ENCODE measurements at regions not wholly inside any gene's neighbourhood (a gene's known extent, or its start where the extent isn't known, plus 50 kb on each side); places are given as distances from the start of the nearest gene placed in this dataset.
A peak's percentile ranks its signal among the peaks of the same experiment; 100 is the strongest.

- Histone ChIP-seq H3K27ac (ENCODE audit: low read depth in 2 of 2, low read length in 2 of 2) (no peak overlapping the region), H3K9ac (ENCODE audit: low read length in 3 of 3) (no peak overlapping the region), H3K4me3 (ENCODE audit: low read length in 3 of 3) (no peak overlapping the region), H3K4me1 (ENCODE audit: control insufficient read depth in 2 of 3, insufficient read depth in 2 of 3, low read depth in 1 of 3, low read length in 3 of 3) (no peaks in the 10 kb centered on the region), H3K36me3 (ENCODE audit: control insufficient read depth in 2 of 3, insufficient read depth in 3 of 3, low read length in 3 of 3) (no peaks in the 10 kb centered on the region), H3K27me3 (ENCODE audit: control insufficient read depth, insufficient read depth, low read length) (no peaks in the 10 kb centered on the region), H3K9me3 (ENCODE audit: control insufficient read depth in 2 of 3, insufficient read depth in 1 of 3, low read length in 3 of 3) (no peaks in the 10 kb centered on the region)
- no peak for TF ChIP-seq CTCF (IDR thresholded peaks at IDR 0.05; ENCODE audit: borderline replicate concordance, extremely low read depth, insufficient read depth)
- intact Hi-C loops (cut with DNase I) = no loop called here
- peak in 2 of 5 donors; percentile 32 to 52 for DNase-seq
- FAIRE-seq = no peak
These were observed 592.2 kb upstream of the SYT4 start for GRCh38 chr18:43869451-43870008.

- H3K4me1 ChIP-seq (ENCODE audit: control insufficient read depth in 2 of 3, insufficient read depth in 2 of 3, low read depth in 1 of 3, low read length in 3 of 3) = no peaks in the 10 kb centered on the region
- H3K27ac ChIP-seq (ENCODE audit: low read depth in 2 of 2, low read length in 2 of 2) = no peak overlapping the region
- no peak for TF ChIP-seq CTCF (IDR thresholded peaks at IDR 0.05; ENCODE audit: borderline replicate concordance, extremely low read depth, insufficient read depth)
- no peak overlapping the region for H3K4me3 ChIP-seq (ENCODE audit: low read length in 3 of 3)
- DNase-seq (no peak), FAIRE-seq (peak; percentile 57)
- no peak overlapping the region for H3K9ac ChIP-seq (ENCODE audit: low read length in 3 of 3)
- H3K27me3 ChIP-seq (ENCODE audit: control insufficient read depth, insufficient read depth, low read length) = no peaks in the 10 kb centered on the region
- no peaks in the 10 kb centered on the region for H3K36me3 ChIP-seq (ENCODE audit: control insufficient read depth in 2 of 3, insufficient read depth in 3 of 3, low read length in 3 of 3)
- H3K9me3 ChIP-seq (ENCODE audit: control insufficient read depth in 2 of 3, insufficient read depth in 1 of 3, low read length in 3 of 3) = no peaks in the 10 kb centered on the region
- intact Hi-C loops (cut with DNase I) = no loop called here
These were observed 593.3 kb upstream of the SYT4 start for GRCh38 chr18:43870626-43871025.

- FAIRE-seq = no peak
These were observed 598.2 kb upstream of the SYT4 start for GRCh38 chr18:43875511-43875910.

More at GRCh38 chr18:43875511-43875910, 598.2 kb upstream of the SYT4 start:
- Histone ChIP-seq H3K9ac (ENCODE audit: low read length in 3 of 3) (no peak overlapping the region), H3K9me3 (ENCODE audit: control insufficient read depth in 2 of 3, insufficient read depth in 1 of 3, low read length in 3 of 3) (no peaks in the 10 kb centered on the region), H3K27ac (ENCODE audit: low read depth in 2 of 2, low read length in 2 of 2) (no peak overlapping the region), H3K4me3 (ENCODE audit: low read length in 3 of 3) (no peak overlapping the region), H3K4me1 (ENCODE audit: control insufficient read depth in 2 of 3, insufficient read depth in 2 of 3, low read depth in 1 of 3, low read length in 3 of 3) (peaks cover 0 to 3% (median 0%) of the 10 kb centered on the region in 3 donors), H3K27me3 (ENCODE audit: control insufficient read depth, insufficient read depth, low read length) (no peaks in the 10 kb centered on the region), H3K36me3 (ENCODE audit: control insufficient read depth in 2 of 3, insufficient read depth in 3 of 3, low read length in 3 of 3) (no peaks in the 10 kb centered on the region)
- TF ChIP-seq CTCF (IDR thresholded peaks at IDR 0.05; ENCODE audit: borderline replicate concordance, extremely low read depth, insufficient read depth) = no peak
- intact Hi-C loops (cut with DNase I) = no loop called here
- no peak for DNase-seq

Data from kidney (tissue), 13 donors.